Hematopoietic multipotent progenitor cell treated with erythropoietin and hydrocortisone succinate and interleukin-3 and kit ligand, for 15 days (in vitro differentiated cells): ENCODE measurements at regions not wholly inside any gene's neighbourhood (a gene's known extent, or its start where the extent isn't known, plus 50 kb on each side); places are given as distances from the start of the nearest gene placed in this dataset.
"Not testable (repeated sequence)": the region's sequence is repeated elsewhere in the genome, so short reads cannot be mapped to it uniquely, and the experiment has no call there.

Experiments used
- DNase-seq: peaks from one replicate; pipeline ENCODE4 v3.0.0-alpha.2; 2015; ENCODE audit warnings: low spot score

GRCh38 chrY:13627323-13627722, 76.4 kb upstream of the TMSB4Y start:
- DNase-seq, result not testable (repeated sequence)

- no peak for DNase-seq
Observed at GRCh38 chrY:13615943-13616304, 87.8 kb upstream of the TMSB4Y start.

GRCh38 chrY:13615301-13615942, 88.3 kb upstream of the TMSB4Y start:
- DNase-seq, result no peak

- DNase-seq, result no peak
Observed at GRCh38 chrY:13612916-13613315, 90.8 kb upstream of the TMSB4Y start.

GRCh38 chrY:13611965-13612364, 91.7 kb upstream of the TMSB4Y start:
- no peak for DNase-seq

GRCh38 chrY:13592450-13592849, 111.2 kb upstream of the TMSB4Y start:
- DNase-seq, result no peak

- DNase-seq, result not testable (repeated sequence)
Observed at GRCh38 chrY:13570931-13571330, 91.1 kb upstream of the UTY start.

GRCh38 chrY:13567186-13567585, 87.4 kb upstream of the UTY start:
- no peak for DNase-seq

- DNase-seq, result no peak
Observed at GRCh38 chrY:13554949-13555348, 75.1 kb upstream of the UTY start.

- peak; percentile 4 for DNase-seq
Observed at GRCh38 chrY:13552393-13553116, 72.7 kb upstream of the UTY start.

- DNase-seq, result peak; percentile 56
Observed at GRCh38 chrY:13551246-13551645, 71.4 kb upstream of the UTY start.

GRCh38 chrY:13544491-13544890, 64.7 kb upstream of the UTY start:
- peak; percentile 1 for DNase-seq

- DNase-seq, result no peak
Observed at GRCh38 chrY:13537919-13538318, 58.1 kb upstream of the UTY start.
